SK-N-MC (cell line): ENCODE measurements at regions not wholly inside any gene's neighbourhood (a gene's known extent, or its start where the extent isn't known, plus 50 kb on each side); places are given as distances from the start of the nearest gene placed in this dataset.

ENCODE experiments used
- EZH2 ChIP-seq: fragments of 200-600 bp; sonication (generic); IDR thresholded peaks from one replicate; pipeline ENCODE4 v1.6.1; 2017; ENCODE audit warnings: antibody characterized with exemption
- POLR2AphosphoS5 ChIP-seq: IDR thresholded peaks from 2 replicates; pipeline ENCODE4 v1.6.1; 2012; ENCODE audit warnings: mild to moderate bottlenecking, low read depth, low read length, borderline replicate concordance

DNA sequence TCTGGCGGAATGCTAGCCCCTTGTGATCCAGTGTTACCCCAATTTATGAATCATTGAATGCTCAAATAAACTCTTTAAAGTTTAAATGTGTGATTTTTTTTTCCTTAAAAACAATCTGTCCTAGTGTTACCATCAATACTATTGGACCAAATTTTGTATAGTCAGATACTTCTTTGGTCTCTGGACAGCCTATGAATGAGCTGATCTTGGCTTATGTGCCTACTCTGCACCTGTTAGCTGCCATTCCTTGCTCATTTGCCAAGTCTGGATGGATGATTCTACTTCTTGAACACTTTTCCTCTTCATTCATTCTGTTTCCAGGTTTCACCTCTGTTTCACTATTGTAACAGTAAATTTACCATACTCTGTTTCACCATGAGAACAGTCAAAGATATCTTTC, 226.5 kb upstream of the ZBED5 start:
- TF ChIP-seq EZH2: no peak
- no peak for TF ChIP-seq POLR2AphosphoS5
